Midbrain (tissue), 1 donor: ENCODE measurements at regions not wholly inside any gene's neighbourhood (a gene's known extent, or its start where the extent isn't known, plus 50 kb on each side); places are given as distances from the start of the nearest gene placed in this dataset.
"Not testable (repeated sequence)": the region's sequence is repeated elsewhere in the genome, so short reads cannot be mapped to it uniquely, and the experiment has no call there.

ENCODE experiments used
- DNase-seq: peaks from one replicate; lab custom pipeline; 2025; lab: John Stamatoyannopoulos, UW

- no peak for DNase-seq
Observed at GRCh38 chr2:138066139-138066806, 102.0 kb downstream of the HNMT start.

GRCh38 chr2:138066841-138067240 is 102.6 kb downstream of the HNMT start:
- DNase-seq, result no peak

- not testable (repeated sequence) for DNase-seq
Observed at GRCh38 chr2:138068669-138069068, 104.4 kb downstream of the HNMT start.

- DNase-seq, result not testable (repeated sequence)
Observed at GRCh38 chr2:138071042-138071719, 106.9 kb downstream of the HNMT start.

GRCh38 chr2:138071720-138072719 is 107.7 kb downstream of the HNMT start:
- no peak for DNase-seq

GRCh38 chr2:138078153-138078552 is 113.9 kb downstream of the HNMT start:
- peak; percentile 52 for DNase-seq

GRCh38 chr2:138079976-138080375 is 115.7 kb downstream of the HNMT start:
- DNase-seq, result no peak

- no peak for DNase-seq
Observed at GRCh38 chr2:138081225-138082073, 117.2 kb downstream of the HNMT start.

GRCh38 chr2:138084206-138084605 is 119.9 kb downstream of the HNMT start:
- no peak for DNase-seq

GRCh38 chr2:138085441-138085840 is 121.2 kb downstream of the HNMT start:
- DNase-seq, result not testable (repeated sequence)

- DNase-seq, result no peak
Observed at GRCh38 chr2:138086576-138086975, 122.3 kb downstream of the HNMT start.

- DNase-seq, result no peak
Observed at GRCh38 chr2:138087751-138088593, 123.7 kb downstream of the HNMT start.

GRCh38 chr2:138090330-138090729 is 126.1 kb downstream of the HNMT start:
- DNase-seq, result peak; percentile 49

- DNase-seq, result no peak
Observed at GRCh38 chr2:138093455-138093854, 129.2 kb downstream of the HNMT start.

GRCh38 chr2:138094031-138094430 is 129.8 kb downstream of the HNMT start:
- no peak for DNase-seq

- no peak for DNase-seq
Observed at GRCh38 chr2:138095336-138095735, 131.1 kb downstream of the HNMT start.

- DNase-seq, result not testable (repeated sequence)
Observed at GRCh38 chr2:138099288-138099687, 135.0 kb downstream of the HNMT start.

GRCh38 chr2:138101718-138102117 is 137.4 kb downstream of the HNMT start:
- DNase-seq, result no peak

GRCh38 chr2:138102664-138103063 is 138.4 kb downstream of the HNMT start:
- no peak for DNase-seq

- DNase-seq, result no peak
Observed at GRCh38 chr2:138103156-138103555, 138.9 kb downstream of the HNMT start.

GRCh38 chr2:138104071-138104470 is 139.8 kb downstream of the HNMT start:
- DNase-seq, result no peak
